Bone marrow (tissue), 2 donors: ENCODE measurements at regions not wholly inside any gene's neighbourhood (a gene's known extent, or its start where the extent isn't known, plus 50 kb on each side); places are given as distances from the start of the nearest gene placed in this dataset.

ENCODE experiments used
- DNase-seq, 2 donors: peaks; one replicate each; lab custom pipeline; 2025; lab: John Stamatoyannopoulos, UW

GRCh38 chr15:88315221-88315878, 58.8 kb upstream of the NTRK3 start:
- DNase-seq = no peak

DNA sequence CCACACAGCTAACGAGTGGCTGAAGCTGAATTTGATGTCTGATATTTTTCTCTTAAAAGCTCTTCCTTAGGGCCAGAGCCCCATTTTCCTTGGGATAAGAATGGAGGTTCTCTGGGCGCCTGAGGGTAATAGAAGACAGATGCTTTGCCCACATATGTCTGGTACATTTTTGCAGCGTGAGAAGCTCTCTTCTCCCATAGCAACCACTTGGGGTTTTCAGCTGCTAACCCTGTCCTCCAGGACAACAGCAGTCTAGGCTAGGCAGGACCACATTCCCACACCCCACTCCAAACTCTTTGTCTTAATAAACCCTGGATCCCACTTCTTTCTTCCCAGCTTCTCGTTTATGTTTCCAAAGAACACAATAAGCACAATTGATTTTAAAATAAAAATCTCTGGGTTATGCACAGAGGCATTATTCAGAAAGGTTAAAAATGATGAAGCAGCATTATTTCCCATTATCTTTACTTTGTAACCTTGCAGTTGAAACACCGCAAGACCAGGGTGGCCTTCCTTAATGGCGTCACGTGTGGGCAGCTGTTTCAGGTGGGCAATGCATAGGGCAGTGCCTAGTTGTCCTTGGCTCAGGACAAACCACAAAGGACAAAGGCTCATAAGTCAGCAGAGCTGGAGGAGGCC, 56.5 kb upstream of the NTRK3 start:
- DNase-seq = no peak

DNA sequence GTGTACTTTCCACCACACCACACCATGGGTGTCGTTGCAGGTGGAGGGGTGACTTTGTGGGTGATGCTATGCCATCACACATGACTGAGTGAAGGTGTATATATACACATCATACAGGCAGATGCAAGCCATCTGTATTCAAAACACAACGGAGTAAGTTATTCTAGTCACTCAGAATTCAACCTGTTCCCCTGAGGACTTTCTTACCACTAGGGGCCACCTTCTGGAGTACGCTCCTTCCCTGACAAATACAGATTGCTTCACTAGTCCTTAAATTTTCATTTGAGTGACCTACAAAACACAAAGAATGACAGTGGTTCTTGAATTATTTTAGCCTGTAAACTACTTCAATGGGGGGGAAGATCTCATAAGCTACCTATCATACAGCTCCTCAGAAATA, 52.8 kb upstream of the NTRK3 start:
- DNase-seq = no peak

DNA sequence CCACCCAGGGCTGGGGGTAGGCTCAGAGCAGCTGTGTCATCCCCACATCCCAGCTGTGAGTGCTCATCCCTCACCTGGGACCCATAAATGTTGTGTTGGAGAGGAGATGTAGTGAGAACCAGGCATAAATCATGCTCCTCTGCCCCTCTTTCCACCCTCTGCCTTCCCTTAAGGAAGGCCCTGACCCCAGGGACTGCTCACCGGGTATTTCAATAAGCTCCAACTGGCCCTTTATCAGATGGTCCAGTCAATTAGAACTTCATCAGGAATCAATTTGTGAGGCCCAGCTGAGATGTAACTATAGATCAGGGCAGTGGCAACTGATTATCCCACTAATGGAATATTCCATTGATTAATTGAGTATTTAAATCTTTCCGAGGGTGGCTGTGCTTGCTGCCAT, 50.8 kb upstream of the NTRK3 start:
- no peak for DNase-seq
